HG03432 (cell line): ENCODE measurements at regions not wholly inside any gene's neighbourhood (a gene's known extent, or its start where the extent isn't known, plus 50 kb on each side); places are given as distances from the start of the nearest gene placed in this dataset.

Experiments
- ATAC-seq: cut with Tn5 transposase; IDR thresholded peaks from one replicate; pipeline ENCODE4 v1.9.1; 2021; ENCODE audit warnings: mild to moderate bottlenecking, moderate library complexity; ENCODE audit not compliant: unreplicated experiment

DNA sequence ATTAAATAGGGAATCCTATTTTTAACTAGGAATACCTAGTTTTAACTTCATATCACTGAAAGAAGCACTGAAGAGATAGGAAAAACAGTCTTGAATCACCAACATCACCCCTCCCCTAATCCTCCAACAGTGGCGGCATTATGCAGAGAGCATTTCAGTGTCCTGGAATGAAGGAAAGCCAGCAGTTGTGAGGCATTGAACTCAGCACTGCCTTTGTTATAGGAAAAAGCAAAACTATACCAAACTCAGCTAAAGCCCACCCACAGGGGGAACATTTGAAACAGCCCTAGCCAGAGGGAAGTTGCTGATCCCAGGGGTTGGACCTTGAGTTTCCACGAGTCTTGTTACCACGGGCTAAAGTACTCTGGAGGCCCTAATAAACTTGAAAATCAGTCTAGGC lies 310.6 kb upstream of the EDIL3 start:
- no peak for ATAC-seq

DNA sequence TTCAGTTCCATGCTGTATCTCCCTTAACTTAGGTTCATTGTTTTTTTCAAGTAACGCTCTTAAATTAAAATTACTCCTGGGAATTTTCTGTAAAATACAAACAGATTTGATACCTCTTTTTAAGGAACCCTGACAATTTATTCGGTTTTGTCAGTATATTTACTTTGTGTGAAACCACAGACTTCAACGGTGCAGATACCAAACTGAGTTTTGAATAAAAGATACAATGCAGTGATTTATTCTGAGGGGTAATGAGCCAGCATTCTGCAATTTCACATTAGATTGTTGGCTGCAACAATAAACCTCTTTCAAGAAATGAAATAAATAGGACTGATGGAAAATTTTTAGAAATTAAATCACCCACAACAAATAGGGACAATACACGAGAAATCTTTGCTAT lies 308.6 kb upstream of the EDIL3 start:
- no peak for ATAC-seq

GRCh38 chr5:84688566-84688965 lies 303.9 kb upstream of the EDIL3 start:
- no peak for ATAC-seq

- ATAC-seq: no peak
Observed at GRCh38 chr5:84685121-84685894, 300.6 kb upstream of the EDIL3 start.

- no peak for ATAC-seq
Observed at GRCh38 chr5:84683594-84683993, 298.9 kb upstream of the EDIL3 start.

- no peak for ATAC-seq
Observed at GRCh38 chr5:84682531-84682930, 297.9 kb upstream of the EDIL3 start.

DNA sequence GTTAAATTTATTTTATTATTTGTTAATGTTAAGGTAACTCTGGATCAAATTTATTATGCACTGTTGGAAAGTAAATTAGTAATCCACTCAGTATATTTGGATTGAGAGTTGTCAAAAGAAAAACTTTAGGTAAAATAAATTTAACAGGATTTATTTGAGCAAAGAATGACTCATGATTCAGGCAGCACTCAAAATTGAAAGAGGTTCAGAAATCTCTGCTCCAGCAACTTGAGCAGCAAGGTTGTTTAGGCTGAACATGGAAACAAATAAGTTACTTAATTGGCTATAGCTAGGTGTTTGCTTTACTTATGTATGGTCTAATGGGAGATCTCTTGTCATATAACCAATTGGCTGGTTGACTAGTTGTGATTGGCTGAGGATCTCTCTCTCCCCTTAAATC lies 296.2 kb upstream of the EDIL3 start:
- ATAC-seq: no peak

DNA sequence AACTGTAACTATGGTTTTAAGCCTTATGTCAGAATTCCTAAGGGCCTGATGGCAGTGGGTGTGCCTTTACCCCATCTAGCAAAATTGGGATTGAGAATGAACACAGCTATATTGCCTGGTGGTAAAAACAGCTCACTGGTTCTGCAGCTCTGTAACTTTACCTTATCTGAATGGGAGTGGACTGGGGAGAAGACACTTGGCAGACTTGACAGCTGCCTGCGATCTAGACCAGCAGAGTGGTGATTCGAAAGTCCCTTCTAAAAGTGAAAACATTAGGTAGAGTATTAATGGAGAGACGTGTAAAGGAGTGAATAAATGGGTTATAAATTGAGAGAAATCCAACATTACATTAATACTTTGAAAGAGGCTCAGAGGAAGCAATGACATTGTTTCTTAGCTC lies 289.1 kb upstream of the EDIL3 start:
- ATAC-seq: no peak

GRCh38 chr5:84667576-84667975 lies 282.9 kb upstream of the EDIL3 start:
- ATAC-seq: no peak

- ATAC-seq: no peak
Observed at GRCh38 chr5:84650429-84650828, 265.7 kb upstream of the EDIL3 start.

DNA sequence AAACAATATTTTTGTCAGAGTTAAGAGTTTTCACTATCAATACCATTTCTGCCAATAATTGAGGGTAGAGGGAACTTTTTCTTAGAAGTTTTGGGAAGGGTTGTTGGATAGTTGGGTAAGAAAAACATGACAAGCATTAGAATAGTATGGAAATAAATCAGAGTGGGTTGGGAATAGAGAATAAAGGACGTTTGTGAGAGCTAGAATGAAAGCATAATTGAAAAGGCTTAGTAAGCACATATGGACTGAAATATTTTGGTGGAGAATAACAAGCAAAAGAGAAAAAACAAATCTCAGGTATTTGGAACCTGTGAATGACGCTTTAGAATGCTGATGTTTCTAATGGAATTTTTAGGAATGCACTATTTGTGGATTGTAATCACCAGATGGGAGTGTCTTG lies 262.9 kb upstream of the EDIL3 start:
- no peak for ATAC-seq

DNA sequence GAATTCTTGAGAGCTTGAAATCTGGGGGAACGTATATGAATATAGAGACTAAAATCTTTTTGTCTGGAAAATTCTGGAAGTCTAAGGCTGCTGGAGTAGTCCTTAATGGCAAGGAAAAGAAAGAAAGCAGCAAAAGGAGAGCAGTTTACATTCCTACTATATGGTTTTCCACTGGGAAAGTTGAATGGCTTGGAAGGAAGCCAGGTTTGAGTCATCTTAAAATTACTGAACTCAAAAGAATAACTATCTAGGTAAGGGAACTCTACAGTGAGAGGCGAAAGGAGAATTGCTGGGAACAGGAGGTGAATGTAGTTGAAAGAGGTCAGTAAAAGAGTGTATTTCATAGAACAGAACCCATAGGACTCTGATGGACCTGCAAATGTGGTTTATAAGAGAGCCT lies 258.1 kb upstream of the EDIL3 start:
- no peak for ATAC-seq

DNA sequence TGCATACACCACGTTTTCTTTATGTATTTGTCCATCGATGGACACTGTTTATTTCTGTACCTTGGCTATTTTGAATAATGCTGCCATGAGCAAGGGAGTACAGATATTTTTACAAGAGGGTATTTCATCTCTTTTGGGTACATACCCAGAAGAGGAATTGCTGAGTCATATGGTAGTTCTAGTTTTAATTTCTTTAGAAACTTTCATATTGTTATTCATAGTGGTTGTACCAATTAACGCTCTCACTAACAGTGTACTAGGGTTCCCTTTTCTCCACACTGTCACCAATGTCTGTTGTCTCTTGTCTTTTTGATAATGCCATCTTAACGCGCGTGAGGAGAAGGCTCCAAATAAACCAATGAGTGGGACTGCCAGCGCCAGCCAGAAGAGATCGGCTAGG lies 257.6 kb upstream of the EDIL3 start:
- ATAC-seq: no peak

DNA sequence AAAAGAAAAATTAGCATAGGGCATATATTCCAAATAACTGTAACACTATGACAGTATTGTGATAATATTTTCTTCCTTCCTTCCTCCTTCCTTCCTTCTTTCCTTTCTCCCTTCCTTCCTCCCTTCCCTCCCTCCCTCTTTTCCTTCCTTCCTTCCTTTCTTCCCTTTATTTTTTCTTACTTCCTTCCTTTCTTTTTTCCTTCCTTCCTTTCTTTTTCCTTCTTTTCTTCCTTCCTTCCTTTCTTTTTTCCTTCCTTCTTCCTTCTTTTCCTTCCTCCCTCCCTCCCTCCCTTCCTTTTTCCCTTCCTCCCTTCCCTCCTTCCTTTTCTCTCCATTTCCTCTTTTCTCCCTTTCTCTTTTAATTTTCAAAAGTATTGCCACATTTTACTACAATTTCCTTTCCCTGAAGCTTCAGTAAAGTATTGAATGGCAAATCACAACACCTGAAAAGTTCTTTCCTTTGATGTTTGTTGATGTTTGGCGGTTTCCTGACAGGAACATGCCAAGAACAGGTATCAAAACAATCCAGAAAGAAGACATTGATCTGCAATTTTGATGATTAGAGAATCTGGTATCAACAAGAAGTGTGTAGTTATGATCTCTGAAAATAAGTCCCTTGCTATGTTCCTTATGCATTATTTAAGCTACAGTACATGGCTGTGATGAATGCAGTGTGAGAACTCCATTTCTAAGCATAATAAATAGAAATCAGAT lies 253.1 kb upstream of the EDIL3 start:
- no peak for ATAC-seq

- no peak for ATAC-seq
Observed at GRCh38 chr5:84635235-84636055, 250.8 kb upstream of the EDIL3 start.

DNA sequence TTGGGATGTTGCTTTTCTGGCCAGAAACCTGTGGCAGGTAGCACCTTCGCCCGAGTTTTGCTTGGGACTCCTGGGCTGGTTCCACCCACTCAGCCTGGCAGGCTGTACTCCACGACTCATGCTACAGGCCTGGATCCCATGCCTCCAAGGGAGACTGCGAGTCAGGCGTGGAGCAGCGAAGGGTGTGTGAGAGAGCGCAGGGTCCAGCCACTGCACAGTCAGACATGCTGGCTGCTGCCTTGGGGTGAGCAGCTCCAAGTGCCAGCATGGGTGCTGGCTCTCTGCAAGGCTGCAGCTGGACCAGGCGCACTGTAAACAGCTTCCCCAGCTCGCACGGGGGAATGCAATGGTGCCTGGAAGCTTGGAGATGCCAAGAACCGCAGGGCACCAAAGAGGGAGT lies 249.6 kb upstream of the EDIL3 start:
- no peak for ATAC-seq

DNA sequence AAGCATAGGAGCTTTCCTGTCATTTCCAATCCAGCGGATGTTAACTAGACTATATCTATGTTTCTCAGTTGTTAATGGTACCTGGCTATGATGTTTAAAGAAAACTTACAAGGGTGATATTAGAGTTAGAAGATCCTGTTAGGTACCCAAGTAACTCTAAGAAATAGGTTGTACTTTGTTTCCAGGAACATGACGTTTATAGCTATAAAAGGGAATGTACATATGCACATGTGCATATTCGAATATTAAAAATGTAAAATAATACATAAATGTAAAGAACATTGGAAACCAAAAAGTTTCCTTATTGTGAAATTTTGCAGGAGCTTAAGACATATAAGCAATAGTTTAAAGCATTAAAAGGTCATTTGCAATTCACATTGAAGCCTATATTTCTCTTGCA lies 247.7 kb upstream of the EDIL3 start:
- ATAC-seq: no peak

- ATAC-seq: no peak
Observed at GRCh38 chr5:84628918-84629317, 244.2 kb upstream of the EDIL3 start.

GRCh38 chr5:84623019-84623418 lies 238.3 kb upstream of the EDIL3 start:
- peak; percentile 67 for ATAC-seq

GRCh38 chr5:84622461-84622860 lies 237.8 kb upstream of the EDIL3 start:
- ATAC-seq: no peak

- ATAC-seq: peak; percentile 69
Observed at GRCh38 chr5:84618262-84618661, 233.6 kb upstream of the EDIL3 start.

- no peak for ATAC-seq
Observed at GRCh38 chr5:84614906-84615305, 230.2 kb upstream of the EDIL3 start.
